Keratinocyte (primary cell): ENCODE measurements at regions not wholly inside any gene's neighbourhood (a gene's known extent, or its start where the extent isn't known, plus 50 kb on each side); places are given as distances from the start of the nearest gene placed in this dataset.

ENCODE experiments used
- DNase-seq: peaks from one replicate; pipeline ENCODE4 v3.0.0-alpha.2; 2011; ENCODE audit warnings: low read depth, missing footprints, low spot score
- FAIRE-seq: peaks from 2 replicates; lab custom pipeline; 2011; peaks lifted over from hg19 to GRCh38; lab: Jason Lieb, UNC
- H2AFZ ChIP-seq: 2 replicates; pipeline ENCODE4 v1.6.0; 2012; ENCODE audit warnings: low read length, control low read depth, inconsistent platforms; ENCODE audit not compliant: control insufficient read depth
- H3K27ac ChIP-seq: 2 replicates; pipeline ENCODE4 v1.5.1; 2011; ENCODE audit warnings: low read length; ENCODE audit not compliant: control insufficient read depth, insufficient read depth
- H3K27me3 ChIP-seq: 3 replicates; pipeline ENCODE4 v1.6.0; 2011; ENCODE audit warnings: low read length; ENCODE audit not compliant: control insufficient read depth, insufficient read depth; ENCODE audit errors: extremely low read depth
- H3K36me3 ChIP-seq, 2 experiments: 2 replicates in 1 of 2; 3 replicates in 1 of 2; pipeline ENCODE4 v1.5.1; 2011; ENCODE audit warnings: low read length in 2 of 2, mild to moderate bottlenecking in 1 of 2; ENCODE audit not compliant: control insufficient read depth in 2 of 2, insufficient read depth in 2 of 2; ENCODE audit errors: extremely low read depth in 1 of 2
- H3K4me1 ChIP-seq: 3 replicates; pipeline ENCODE4 v1.5.1; 2011; ENCODE audit warnings: low read length; ENCODE audit not compliant: control insufficient read depth, insufficient read depth; ENCODE audit errors: extremely low read depth
- H3K4me2 ChIP-seq: 3 replicates; pipeline ENCODE4 v1.6.0; 2011; ENCODE audit warnings: low read depth, low read length; ENCODE audit not compliant: control insufficient read depth, insufficient read depth; ENCODE audit errors: extremely low read depth
- H3K4me3 ChIP-seq, 3 experiments: fragments of 200-600 bp in 1 of 3; sonication (generic) in 1 of 3; 2 replicates in 2 of 3; 3 replicates in 1 of 3; pipeline ENCODE4 v1.5.1; 2011 to 2016; ENCODE audit warnings: low read length in 3 of 3, mild to moderate bottlenecking in 3 of 3, control low read depth in 2 of 3, inconsistent platforms in 1 of 3, low read depth in 1 of 3, mixed read lengths in 1 of 3, mixed run types in 1 of 3, moderate library complexity in 1 of 3; ENCODE audit not compliant: control insufficient read depth in 2 of 3, insufficient read depth in 2 of 3; ENCODE audit errors: extremely low read depth in 1 of 3
- H3K79me2 ChIP-seq: 2 replicates; pipeline ENCODE4 v1.6.0; 2012; ENCODE audit warnings: low read length; ENCODE audit not compliant: control insufficient read depth, insufficient read depth
- H3K9ac ChIP-seq: 3 replicates; pipeline ENCODE4 v1.6.0; 2011; ENCODE audit warnings: low read length; ENCODE audit not compliant: control insufficient read depth, insufficient read depth; ENCODE audit errors: extremely low read depth
- H3K9me1 ChIP-seq: 3 replicates; pipeline ENCODE4 v1.6.0; 2011; ENCODE audit warnings: low read length; ENCODE audit not compliant: control insufficient read depth, insufficient read depth; ENCODE audit errors: extremely low read depth
- H3K9me3 ChIP-seq: 2 replicates; pipeline ENCODE4 v1.5.1; 2012; ENCODE audit warnings: low read depth, low read length; ENCODE audit not compliant: control insufficient read depth
- H4K20me1 ChIP-seq: 3 replicates; pipeline ENCODE4 v1.6.0; 2011; ENCODE audit warnings: low read length; ENCODE audit not compliant: control insufficient read depth, insufficient read depth; ENCODE audit errors: extremely low read depth
- CTCF ChIP-seq, 3 experiments: IDR thresholded peaks in 1 of 3; conservative IDR thresholded peaks in 1 of 3; optimal IDR thresholded peaks in 1 of 3; 2 replicates in 2 of 3; 3 replicates in 1 of 3; pipeline versions ENCODE3 to v1.5.1; 2011; ENCODE audit warnings: low read length in 3 of 3, mild to moderate bottlenecking in 3 of 3, moderate library complexity in 2 of 3, control low read depth in 1 of 3, inconsistent platforms in 1 of 3; ENCODE audit not compliant: insufficient read depth in 2 of 3; ENCODE audit errors: extremely low read depth in 1 of 3
- EZH2 ChIP-seq: IDR thresholded peaks from one replicate; pipeline ENCODE4 v1.6.1; 2012; ENCODE audit warnings: inconsistent platforms, mild to moderate bottlenecking, low read length, moderate library complexity
- dilution Hi-C: fragments of 300-500 bp; cut with MboI; formaldehyde crosslinking; loops from one replicate; pipeline ENCODE4 v1.7.0; 2020; ENCODE audit warnings: low sequenced_read_pairs; ENCODE audit not compliant: extremely low pct_ligation_motif_present

GRCh38 chr9:14452539-14452938 lies 138.6 kb upstream of the NFIB start:
- H3K27me3 ChIP-seq = no peaks in the 10 kb centered on the region
- H3K4me3 ChIP-seq = no peak overlapping the region
- FAIRE-seq = no peak
- H3K27ac ChIP-seq = no peak overlapping the region
- no peaks in the 10 kb centered on the region for H3K9me1 ChIP-seq
- H3K9me3 ChIP-seq = no peaks in the 10 kb centered on the region
- H4K20me1 ChIP-seq = no peaks in the 10 kb centered on the region
- H3K36me3 ChIP-seq = no peaks in the 10 kb centered on the region
- no peak overlapping the region for H3K9ac ChIP-seq
- no peak for DNase-seq
- H3K79me2 ChIP-seq = no peaks in the 10 kb centered on the region
- TF ChIP-seq EZH2 (no peak), CTCF (optimal IDR thresholded peaks at IDR 0.05 in 1 of 3, IDR thresholded peaks at IDR 0.05 in 1 of 3, conservative IDR thresholded peaks at IDR 0.05 in 1 of 3; ENCODE audit: extremely low read depth in 1 of 3, insufficient read depth in 2 of 3, low read length in 3 of 3) (no peak)
- no peak overlapping the region for H3K4me2 ChIP-seq
- dilution Hi-C loops = no loop called here
- H2AFZ ChIP-seq = no peak overlapping the region
- H3K4me1 ChIP-seq = no peaks in the 10 kb centered on the region

- FAIRE-seq (no peak), DNase-seq (no peak)
- H2AFZ ChIP-seq = no peak overlapping the region
- no peak overlapping the region for H3K4me3 ChIP-seq
- no peak overlapping the region for H3K4me2 ChIP-seq
- H3K9me3 ChIP-seq = no peaks in the 10 kb centered on the region
- H3K36me3 ChIP-seq = no peaks in the 10 kb centered on the region
- no peaks in the 10 kb centered on the region for H3K79me2 ChIP-seq
- no peak overlapping the region for H3K9ac ChIP-seq
- no peaks in the 10 kb centered on the region for H3K4me1 ChIP-seq
- TF ChIP-seq CTCF (optimal IDR thresholded peaks at IDR 0.05 in 1 of 3, IDR thresholded peaks at IDR 0.05 in 1 of 3, conservative IDR thresholded peaks at IDR 0.05 in 1 of 3; ENCODE audit: extremely low read depth in 1 of 3, insufficient read depth in 2 of 3, low read length in 3 of 3) = no peak
- no peak for TF ChIP-seq EZH2
- no peak overlapping the region for H3K27ac ChIP-seq
- no peaks in the 10 kb centered on the region for H3K9me1 ChIP-seq
- dilution Hi-C loops = no loop called here
- H4K20me1 ChIP-seq = no peaks in the 10 kb centered on the region
- H3K27me3 ChIP-seq = no peaks in the 10 kb centered on the region
Observed at GRCh38 chr9:14451949-14452348, 138.0 kb upstream of the NFIB start.
